B cell (primary cell): ENCODE measurements at regions not wholly inside any gene's neighbourhood (a gene's known extent, or its start where the extent isn't known, plus 50 kb on each side); places are given as distances from the start of the nearest gene placed in this dataset.

Experiments used
- ATAC-seq: fragments of 200-7000 bp; cut with Tn5 transposase; one replicate; pipeline ENCODE4 v1.10.0; 2021; ENCODE audit warnings: low read depth, mild to moderate bottlenecking, moderate number of reproducible peaks, moderate library complexity
- CTCF ChIA-PET: fragments of 350-600 bp; sonication (Branson Sonifier 250); formaldehyde crosslinking; loops from one replicate; lab custom pipeline; 2021; ENCODE audit warnings: antibody characterized with exemption, inconsistent platforms; lab: Charles Lee
- POLR2A ChIA-PET: fragments of 350-600 bp; sonication (Branson Sonifier 250); formaldehyde crosslinking; loops from one replicate; lab custom pipeline; 2021; ENCODE audit warnings: antibody characterized with exemption; lab: Charles Lee
- DNase-seq: peaks from one replicate; pipeline ENCODE4 v3.0.0; 2013
- H2AFZ ChIP-seq: 2 replicates; pipeline ENCODE4 v1.6.1; 2012; ENCODE audit warnings: mild to moderate bottlenecking, low read depth, low read length; ENCODE audit not compliant: insufficient read depth, poor library complexity, severe bottlenecking
- H3K27ac ChIP-seq, 2 donors: 1 replicate in 1 of 2; 2 replicates in 1 of 2; pipeline ENCODE4 v1.5.1; 2012 to 2013; ENCODE audit warnings: low read length in 2 of 2, mild to moderate bottlenecking in 2 of 2, moderate library complexity in 1 of 2
- H3K27me3 ChIP-seq, 4 experiments: fragments of 200-600 bp in 1 of 4; sonication (generic) in 1 of 4; replicated peaks in 1 of 4; 1 replicate in 2 of 4; 2 replicates in 2 of 4; pipeline versions ENCODE4 v1.6.1 to v1.7.0; 2013 to 2016; ENCODE audit warnings: low read length in 3 of 4, mild to moderate bottlenecking in 2 of 4, mixed read lengths in 1 of 4, moderate library complexity in 1 of 4; ENCODE audit not compliant: insufficient read depth in 4 of 4, control insufficient read depth in 3 of 4; ENCODE audit errors: control extremely low read depth in 1 of 4
- H3K36me3 ChIP-seq, 2 experiments: replicated peaks in 1 of 2; 1 replicate in 1 of 2; 2 replicates in 1 of 2; pipeline versions ENCODE4 v1.6.1 to v1.7.1; 2013; ENCODE audit warnings: low read length in 1 of 2; ENCODE audit not compliant: insufficient read depth in 2 of 2, control insufficient read depth in 1 of 2; ENCODE audit errors: control extremely low read depth in 1 of 2, extremely low read depth in 1 of 2
- H3K4me1 ChIP-seq, 2 donors: fragments of 200-600 bp in 1 of 2; sonication (generic) in 1 of 2; 1 replicate in 1 of 2; 2 replicates in 1 of 2; pipeline versions ENCODE4 v1.5.1 to v1.6.1; 2013 to 2017; ENCODE audit warnings: low read length in 2 of 2; ENCODE audit not compliant: control insufficient read depth in 2 of 2, insufficient read depth in 2 of 2
- H3K4me2 ChIP-seq: replicated peaks from 2 replicates; pipeline ENCODE3; 2012; ENCODE audit warnings: mild to moderate bottlenecking, low read depth, low read length; ENCODE audit not compliant: poor library complexity, severe bottlenecking
- H3K4me3 ChIP-seq, 5 experiments: fragments of 200-600 bp in 1 of 5; sonication (generic) in 1 of 5; 1 replicate in 3 of 5; 2 replicates in 2 of 5; pipeline versions ENCODE4 v1.5.1 to v1.7.0; 2011 to 2016; ENCODE audit warnings: low read length in 4 of 5, mild to moderate bottlenecking in 4 of 5, low read depth in 2 of 5, control low read depth in 1 of 5, moderate library complexity in 1 of 5; ENCODE audit not compliant: insufficient read depth in 1 of 5; ENCODE audit errors: control extremely low read depth in 1 of 5, extremely low read depth in 1 of 5
- H3K79me2 ChIP-seq: fragments of 200-600 bp; sonication (generic); one replicate; pipeline ENCODE4 v1.6.0; 2016; ENCODE audit warnings: low read length; ENCODE audit not compliant: control insufficient read depth, insufficient read depth
- H3K9ac ChIP-seq: fragments of 200-600 bp; sonication (generic); 2 replicates; pipeline ENCODE4 v1.6.1; 2017; ENCODE audit warnings: mild to moderate bottlenecking, low read length, moderate library complexity
- H3K9me3 ChIP-seq, 3 donors: one replicate each; pipeline versions ENCODE4 v1.6.1 to v1.7.1; 2013; ENCODE audit warnings: low read length in 2 of 3; ENCODE audit not compliant: control insufficient read depth in 2 of 3, insufficient read depth in 1 of 3; ENCODE audit errors: control extremely low read depth in 1 of 3
- H4K20me1 ChIP-seq: 2 replicates; pipeline ENCODE4 v1.6.0; 2012; ENCODE audit warnings: mild to moderate bottlenecking, low read length; ENCODE audit not compliant: insufficient read depth, control insufficient read depth, poor library complexity, severe bottlenecking
- H3K27ac Mint-ChIP-seq: one replicate; pipeline ENCODE4 v1.8.0; 2021; ENCODE audit warnings: mixed read lengths
- H3K27me3 Mint-ChIP-seq: one replicate; pipeline ENCODE4 v1.8.0; 2021; ENCODE audit warnings: mixed read lengths
- H3K4me1 Mint-ChIP-seq: one replicate; pipeline ENCODE4 v1.8.0; 2021; ENCODE audit warnings: mixed read lengths
- H3K4me3 Mint-ChIP-seq: one replicate; pipeline ENCODE4 v1.8.0; 2021; ENCODE audit warnings: mixed read lengths
- H3K9me3 Mint-ChIP-seq: one replicate; pipeline ENCODE4 v1.8.0; 2022; ENCODE audit warnings: mixed read lengths; ENCODE audit not compliant: insufficient read depth
- EZH2 ChIP-seq: IDR thresholded peaks from 2 replicates; pipeline ENCODE4 v1.6.1; 2012; ENCODE audit warnings: borderline replicate concordance, low read depth, mild to moderate bottlenecking, moderate library complexity, low read length; ENCODE audit not compliant: insufficient read depth, poor library complexity, severe bottlenecking
- WGBS: methylation state at CpG from one replicate; pipeline ENCODE4 v1.1.5; 2013; ENCODE audit warnings: missing lambda C conversion rate; ENCODE audit not compliant: insufficient coverage; 5-methylcytosine and 5-hydroxymethylcytosine counted together
- intact Hi-C: fragments of 100-400 bp; cut with micrococcal nuclease; formaldehyde crosslinking; loops from one replicate; pipeline ENCODE4 v1.10.0; 2022
- TF ChIP-seq, protein P1 (sequence below): fragments of 200-600 bp; IDR thresholded peaks from one replicate; pipeline ENCODE4 v1.8.0; 2022; ENCODE audit warnings: antibody characterized with exemption, mild to moderate bottlenecking

DNA sequence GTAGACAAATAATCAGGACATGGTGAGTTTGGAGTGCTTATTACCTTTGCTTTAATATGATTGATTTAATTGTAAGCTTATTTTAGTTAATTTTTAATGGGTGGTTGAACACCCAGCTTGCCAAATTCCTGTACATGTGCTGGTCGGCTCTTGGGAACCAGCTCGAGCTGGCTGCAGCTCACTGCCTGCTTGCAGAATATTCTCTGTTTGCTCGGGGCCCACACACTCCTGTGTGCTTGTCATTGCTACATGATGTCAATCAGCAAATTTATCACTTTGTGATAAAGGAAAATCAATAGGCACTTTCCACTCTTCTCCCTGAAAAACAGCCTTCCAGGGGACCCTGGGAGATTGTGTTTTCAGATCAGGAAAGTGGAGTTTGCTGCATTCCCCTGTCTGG is 141.1 kb upstream of the LHX5 start:
- H4K20me1 ChIP-seq, result no peaks in the 10 kb centered on the region
- ChIA-PET POLR2A (no interaction called here), CTCF (no interaction called here)
- DNase-seq, result no peak
- H3K27me3 Mint-ChIP-seq, result peaks cover 40% of the 10 kb centered on the region
- H3K4me2 ChIP-seq, result no peak overlapping the region
- H3K9me3 ChIP-seq, result peaks cover 0 to 13% (median 0%) of the 10 kb centered on the region in 3 donors
- intact Hi-C loops, result no loop called here
- H3K4me3 ChIP-seq, result no peak overlapping the region
- no peak overlapping the region for H2AFZ ChIP-seq
- H3K36me3 ChIP-seq, result no peaks in the 10 kb centered on the region
- H3K27me3 ChIP-seq, result peaks cover 0 to 31% (median 3%) of the 10 kb centered on the region in 4 experiments
- TF ChIP-seq EZH2, result no peak
- TF ChIP-seq, protein P1, sequence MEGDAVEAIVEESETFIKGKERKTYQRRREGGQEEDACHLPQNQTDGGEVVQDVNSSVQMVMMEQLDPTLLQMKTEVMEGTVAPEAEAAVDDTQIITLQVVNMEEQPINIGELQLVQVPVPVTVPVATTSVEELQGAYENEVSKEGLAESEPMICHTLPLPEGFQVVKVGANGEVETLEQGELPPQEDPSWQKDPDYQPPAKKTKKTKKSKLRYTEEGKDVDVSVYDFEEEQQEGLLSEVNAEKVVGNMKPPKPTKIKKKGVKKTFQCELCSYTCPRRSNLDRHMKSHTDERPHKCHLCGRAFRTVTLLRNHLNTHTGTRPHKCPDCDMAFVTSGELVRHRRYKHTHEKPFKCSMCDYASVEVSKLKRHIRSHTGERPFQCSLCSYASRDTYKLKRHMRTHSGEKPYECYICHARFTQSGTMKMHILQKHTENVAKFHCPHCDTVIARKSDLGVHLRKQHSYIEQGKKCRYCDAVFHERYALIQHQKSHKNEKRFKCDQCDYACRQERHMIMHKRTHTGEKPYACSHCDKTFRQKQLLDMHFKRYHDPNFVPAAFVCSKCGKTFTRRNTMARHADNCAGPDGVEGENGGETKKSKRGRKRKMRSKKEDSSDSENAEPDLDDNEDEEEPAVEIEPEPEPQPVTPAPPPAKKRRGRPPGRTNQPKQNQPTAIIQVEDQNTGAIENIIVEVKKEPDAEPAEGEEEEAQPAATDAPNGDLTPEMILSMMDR, result no peak
- no peak overlapping the region for H3K27ac Mint-ChIP-seq
- WGBS, result 90% methylated on average over 2 of the region's 3 CpGs
- no peak overlapping the region for H3K9ac ChIP-seq
- no peak overlapping the region for H3K27ac ChIP-seq
- peaks cover 3% of the 10 kb centered on the region for H3K9me3 Mint-ChIP-seq
- H3K4me3 Mint-ChIP-seq, result no peak overlapping the region
- H3K4me1 ChIP-seq, result no peaks in the 10 kb centered on the region
- no peak for ATAC-seq
- H3K4me1 Mint-ChIP-seq, result no peaks in the 10 kb centered on the region
- H3K79me2 ChIP-seq, result no peaks in the 10 kb centered on the region

DNA sequence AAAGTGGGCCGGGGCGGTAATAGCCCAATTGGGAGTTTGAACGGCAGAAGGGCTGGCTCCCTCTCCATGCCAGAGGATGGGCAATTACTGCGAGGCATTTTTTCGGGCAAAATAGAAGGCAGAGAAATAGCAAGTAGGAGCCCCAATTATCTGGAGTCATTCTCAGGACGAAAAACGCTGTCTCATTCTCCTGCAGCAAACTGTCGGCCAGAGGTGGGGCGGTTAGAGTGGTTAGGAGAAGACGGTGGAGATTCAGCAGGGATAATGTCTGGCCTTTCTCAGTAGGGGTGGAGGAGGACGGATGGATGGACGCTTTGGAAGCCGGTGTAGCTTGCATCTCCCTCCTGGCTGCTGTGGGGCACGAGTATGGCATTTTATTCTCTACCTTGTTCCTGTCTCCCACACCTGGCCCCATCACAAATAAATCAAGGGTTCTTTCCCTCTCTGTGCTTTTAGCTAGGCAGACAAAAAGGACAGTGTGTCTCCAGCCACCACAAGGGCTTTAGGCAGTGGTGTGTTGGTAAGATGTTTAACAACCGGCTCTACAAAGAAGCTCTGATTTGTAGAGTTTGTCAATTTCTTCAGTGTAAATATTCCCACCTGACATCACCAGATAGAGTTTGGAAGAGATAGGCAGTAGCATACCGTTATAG is 140.5 kb upstream of the LHX5 start:
- H3K9ac ChIP-seq, result no peak overlapping the region
- peaks cover 40% of the 10 kb centered on the region for H3K27me3 Mint-ChIP-seq
- H3K4me3 ChIP-seq, result no peak overlapping the region
- peaks cover 0 to 13% (median 0%) of the 10 kb centered on the region in 3 donors for H3K9me3 ChIP-seq
- no peaks in the 10 kb centered on the region for H3K4me1 Mint-ChIP-seq
- no peak for ATAC-seq
- ChIA-PET CTCF (no interaction called here), POLR2A (no interaction called here)
- H3K79me2 ChIP-seq, result no peaks in the 10 kb centered on the region
- WGBS, result 45% methylated on average over 10 of the region's 16 CpGs
- no peak overlapping the region for H2AFZ ChIP-seq
- H4K20me1 ChIP-seq, result no peaks in the 10 kb centered on the region
- H3K27ac Mint-ChIP-seq, result no peak overlapping the region
- intact Hi-C loops, result no loop called here
- no peak overlapping the region for H3K4me2 ChIP-seq
- no peak for DNase-seq
- H3K27me3 ChIP-seq, result peaks cover 0 to 31% (median 3%) of the 10 kb centered on the region in 4 experiments
- H3K4me1 ChIP-seq, result no peaks in the 10 kb centered on the region
- peaks cover 3% of the 10 kb centered on the region for H3K9me3 Mint-ChIP-seq
- no peak overlapping the region for H3K4me3 Mint-ChIP-seq
- H3K36me3 ChIP-seq, result no peaks in the 10 kb centered on the region
- no peak overlapping the region for H3K27ac ChIP-seq
- TF ChIP-seq EZH2, result no peak
- TF ChIP-seq, protein P1, result no peak
